ENCODE measurements at regions not wholly inside any gene's neighbourhood (a gene's known extent, or its start where the extent isn't known, plus 50 kb on each side); places are given as distances from the start of the nearest gene placed in this dataset.

- Histone ChIP-seq H4K20me1 (replicated peaks; ENCODE audit: control insufficient read depth, extremely low read depth, insufficient read depth, low read length) (no peaks in the 10 kb centered on the region), H3K9ac (replicated peaks; ENCODE audit: extremely low read depth, insufficient read depth, low read length) (no peak overlapping the region), H3K27me3 (ENCODE audit: control insufficient read depth in 2 of 2, insufficient read depth in 2 of 2, low read length in 2 of 2) (no peaks in the 10 kb centered on the region), H3K79me2 (ENCODE audit: control insufficient read depth, insufficient read depth, low read length) (no peaks in the 10 kb centered on the region), H3K27ac (ENCODE audit: insufficient read depth, low read depth, low read length) (no peak overlapping the region), H3K9me1 (replicated peaks; ENCODE audit: control insufficient read depth, extremely low read depth, insufficient read depth, low read length) (no peaks in the 10 kb centered on the region), H2AFZ (ENCODE audit: low read depth, low read length) (no peak overlapping the region), H3K4me3 (replicated peaks in 1 of 3; ENCODE audit: insufficient read depth in 1 of 3, low read depth in 1 of 3, low read length in 3 of 3) (no peak overlapping the region), H3K4me1 (ENCODE audit: control insufficient read depth, extremely low read depth, insufficient read depth, low read length) (no peaks in the 10 kb centered on the region), H3K9me3 (replicated peaks; ENCODE audit: control insufficient read depth, insufficient read depth, low read length) (no peaks in the 10 kb centered on the region), H3K36me3 (ENCODE audit: control insufficient read depth in 2 of 2, extremely low read depth in 1 of 2, insufficient read depth in 2 of 2, low read length in 2 of 2) (no peaks in the 10 kb centered on the region), H3K4me2 (ENCODE audit: insufficient read depth, low read length) (no peak overlapping the region)
- DNase-seq (ENCODE audit: low read depth, low spot score) (no peak), FAIRE-seq (no peak)
- dilution Hi-C loops (cut with MboI; ENCODE audit: extremely low pct_ligation_motif_present, low sequenced_read_pairs), result no loop called here
- BruUV-seq (replicated peaks), result no TSS peak
- intact Hi-C loops (cut with micrococcal nuclease), result no loop called here
- ChIA-PET POLR2A (no interaction called here), CTCF (no interaction called here)
- no peak for TF ChIP-seq EZH2 (IDR thresholded peaks at IDR 0.05; ENCODE audit: borderline replicate concordance, low read depth, low read length, severe bottlenecking)
- no peak for TF ChIP-seq FOS (IDR thresholded peaks at IDR 0.05; ENCODE audit: borderline replicate concordance, insufficient read depth, low read length)
- TF ChIP-seq MAX (IDR thresholded peaks at IDR 0.05; ENCODE audit: insufficient read depth, insufficient read length), result no peak
- no peak for TF ChIP-seq POLR2A (IDR thresholded peaks at IDR 0.05; ENCODE audit: low read depth, low read length)
- no peak for TF ChIP-seq CTCF (IDR thresholded peaks at IDR 0.05; ENCODE audit: extremely low read depth in 1 of 2, insufficient read depth in 1 of 2, low read depth in 1 of 2, low read length in 2 of 2)
- TF ChIP-seq JUN (IDR thresholded peaks at IDR 0.05; ENCODE audit: borderline replicate concordance, insufficient read depth, insufficient read length, low read depth), result no peak
- TF ChIP-seq GATA2 (IDR thresholded peaks at IDR 0.05; ENCODE audit: insufficient read depth, insufficient read length, low read depth, low read length), result no peak
- TF ChIP-seq POLR2AphosphoS5 (IDR thresholded peaks at IDR 0.05; ENCODE audit: insufficient read depth, low read depth, low read length), result no peak
- no peak for TF ChIP-seq MYC (IDR thresholded peaks at IDR 0.05; ENCODE audit: low read depth, low read length)
Measured at GRCh38 chr1:163580926-163581325, 259.2 kb downstream of the NUF2 start.
